GM21717 (cell line): ENCODE measurements at regions not wholly inside any gene's neighbourhood (a gene's known extent, or its start where the extent isn't known, plus 50 kb on each side); places are given as distances from the start of the nearest gene placed in this dataset.

Experiments used
- ATAC-seq: cut with Tn5 transposase; IDR thresholded peaks from one replicate; pipeline ENCODE4 v1.9.1; 2021; ENCODE audit warnings: mild to moderate bottlenecking, moderate library complexity; ENCODE audit not compliant: unreplicated experiment

DNA sequence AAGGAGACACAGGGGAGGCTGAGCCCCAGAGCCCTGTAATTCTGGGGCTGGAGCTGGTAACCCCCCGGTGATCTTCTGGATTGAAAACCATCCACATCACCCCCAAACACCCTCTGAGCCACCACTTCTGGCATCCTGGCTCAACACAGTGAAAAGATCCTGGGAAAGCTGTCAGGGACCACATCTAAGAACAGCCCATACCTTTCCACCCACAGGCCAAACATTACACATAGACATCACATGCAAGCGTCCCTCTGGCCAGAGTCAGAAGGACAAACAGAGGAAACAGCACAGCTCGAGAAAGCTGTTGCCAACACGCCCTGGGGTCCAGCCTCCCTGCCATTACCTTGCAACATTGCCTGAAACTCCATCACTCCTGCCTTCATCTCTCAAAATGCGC, 469.5 kb downstream of the SOX6 start:
- no peak for ATAC-seq

DNA sequence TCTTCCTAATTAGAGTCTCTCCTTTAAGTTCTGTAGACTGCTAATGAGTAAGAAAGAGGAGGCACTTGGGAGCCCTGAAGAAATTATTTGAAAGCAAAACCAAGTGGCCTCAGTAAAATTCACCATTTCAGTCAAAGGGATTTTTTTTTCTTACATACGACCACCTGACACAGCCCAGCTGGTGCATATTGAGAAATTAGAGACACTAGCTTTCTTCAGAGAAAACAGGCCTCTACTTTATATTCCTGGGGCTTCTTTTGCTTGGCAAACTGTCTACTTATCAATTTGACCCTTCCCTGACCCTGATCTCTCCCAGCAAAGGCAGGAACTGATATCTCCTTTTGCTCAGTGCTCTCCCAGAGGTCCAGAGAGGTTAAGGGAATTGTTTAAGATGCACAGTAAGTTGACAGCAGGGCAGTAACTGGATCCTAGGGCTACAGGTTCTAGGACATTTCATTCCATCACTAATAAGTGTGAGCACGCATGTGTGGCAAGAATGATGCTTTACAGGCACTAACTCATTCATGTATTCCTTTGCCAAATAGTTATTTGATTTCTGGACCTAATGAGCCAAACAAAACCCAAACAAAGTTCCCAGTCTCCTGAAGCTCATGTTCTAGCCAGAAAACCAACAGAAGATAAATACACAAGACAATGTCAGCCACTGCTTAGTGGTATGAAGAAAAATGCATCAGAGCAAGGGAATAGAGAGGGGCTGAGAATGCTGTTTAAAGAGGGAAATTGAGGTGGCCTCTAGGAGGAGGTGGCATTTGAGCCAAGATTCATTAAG, 467.6 kb downstream of the SOX6 start:
- no peak for ATAC-seq

DNA sequence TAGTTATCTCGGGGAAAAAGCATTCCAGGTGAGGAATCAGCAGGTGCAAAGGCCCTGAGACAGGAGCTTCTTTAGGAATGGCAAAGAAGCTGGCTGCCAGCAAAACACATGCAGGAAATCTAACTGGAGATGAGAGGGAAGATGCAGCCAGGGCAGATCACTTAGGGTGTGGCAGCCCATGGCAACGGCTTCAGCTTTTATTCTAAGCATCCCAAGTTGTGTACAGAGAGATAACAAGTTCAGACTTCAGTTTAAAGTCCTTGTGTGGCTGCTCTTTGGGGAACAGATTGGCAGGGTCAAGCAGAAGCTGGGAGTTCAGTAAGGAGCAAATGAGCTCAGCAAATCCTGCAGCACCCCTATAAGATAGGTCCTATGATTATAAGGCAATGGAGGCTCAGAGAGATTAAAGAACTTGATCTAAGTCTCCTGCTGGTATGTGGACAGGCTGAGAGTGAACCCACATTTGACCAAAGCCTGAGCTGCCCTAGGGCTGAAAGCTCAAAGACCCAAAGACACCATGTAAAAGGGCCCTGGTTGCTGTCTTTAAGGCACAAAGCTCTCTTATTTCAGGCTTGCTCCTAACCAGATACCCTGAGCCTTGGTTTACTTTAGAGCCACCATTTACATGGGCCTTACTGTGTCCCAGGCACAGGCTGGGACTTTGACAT, 466.8 kb downstream of the SOX6 start:
- ATAC-seq = no peak

DNA sequence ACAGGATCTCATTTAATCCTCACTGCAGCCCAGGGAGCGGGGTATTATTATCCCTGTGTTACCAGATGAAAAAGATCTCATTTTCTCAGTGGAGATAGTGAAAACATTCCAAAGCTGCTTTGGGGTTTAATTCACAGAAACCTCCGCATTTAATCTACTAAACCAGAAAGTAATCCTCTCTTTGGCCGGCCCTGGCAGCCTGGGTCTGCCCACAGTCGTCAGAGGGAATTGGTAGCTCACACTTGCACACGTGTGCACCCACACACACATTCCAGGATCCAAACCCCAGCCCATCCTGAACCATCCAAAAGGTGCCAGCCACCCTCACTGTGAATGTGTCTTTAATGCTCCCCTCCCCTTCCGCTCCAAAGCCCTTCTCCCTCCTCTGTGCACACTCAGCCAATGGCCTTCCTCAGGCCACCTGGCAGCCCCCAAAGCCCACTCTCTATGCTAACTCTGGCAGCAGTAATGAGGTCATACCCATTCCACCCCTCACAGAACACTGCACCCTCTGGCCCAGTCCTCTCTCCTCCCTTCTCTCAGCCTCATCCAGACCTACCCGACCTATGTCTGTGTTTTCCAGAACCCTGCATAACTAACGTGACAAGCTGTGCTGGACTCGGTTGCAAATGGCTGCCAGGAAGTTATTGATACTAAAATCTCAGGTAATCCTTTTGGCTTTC, 466.2 kb downstream of the SOX6 start:
- ATAC-seq = no peak

DNA sequence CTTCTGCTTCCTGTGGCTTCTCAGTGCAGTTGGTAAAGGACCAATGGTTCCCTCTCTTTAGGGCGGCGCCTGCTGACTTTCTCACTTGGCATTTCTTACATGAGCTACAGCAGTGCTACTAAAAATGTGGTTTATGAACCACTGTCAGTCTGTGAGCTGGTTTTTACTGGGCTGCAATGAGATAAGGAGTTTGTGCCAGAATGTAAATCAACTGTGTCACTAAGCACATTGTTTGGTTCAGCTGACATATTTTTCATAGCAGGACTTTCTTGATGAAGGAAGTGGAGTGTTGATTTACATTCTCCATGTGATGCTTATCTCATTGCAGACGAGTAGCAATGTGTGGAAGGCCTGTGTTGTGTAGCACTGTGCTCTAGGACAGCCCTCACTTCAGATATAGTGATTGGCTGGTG, 463.3 kb downstream of the SOX6 start:
- ATAC-seq = no peak

GRCh38 chr11:15896026-15896425, 460.3 kb downstream of the SOX6 start:
- no peak for ATAC-seq

DNA sequence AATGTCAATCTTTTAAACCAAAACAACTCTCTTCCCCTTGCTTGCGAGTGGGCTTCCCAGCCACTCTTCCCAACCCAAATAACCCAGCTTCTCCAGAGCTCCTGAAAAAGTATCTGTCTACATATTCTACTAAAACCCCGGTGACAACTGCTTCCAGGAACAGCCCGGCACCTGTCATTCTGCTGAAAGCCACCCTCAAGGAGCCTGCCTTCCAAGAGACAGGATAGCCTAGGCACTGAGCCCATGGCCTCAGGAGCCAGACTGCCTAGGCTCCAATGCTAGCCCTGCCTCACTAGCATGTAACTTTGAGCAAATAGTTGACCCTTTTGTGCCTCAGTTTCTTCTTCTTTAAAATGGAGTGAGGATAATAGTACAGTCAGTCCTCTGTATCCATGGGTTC, 459.8 kb downstream of the SOX6 start:
- ATAC-seq = no peak

DNA sequence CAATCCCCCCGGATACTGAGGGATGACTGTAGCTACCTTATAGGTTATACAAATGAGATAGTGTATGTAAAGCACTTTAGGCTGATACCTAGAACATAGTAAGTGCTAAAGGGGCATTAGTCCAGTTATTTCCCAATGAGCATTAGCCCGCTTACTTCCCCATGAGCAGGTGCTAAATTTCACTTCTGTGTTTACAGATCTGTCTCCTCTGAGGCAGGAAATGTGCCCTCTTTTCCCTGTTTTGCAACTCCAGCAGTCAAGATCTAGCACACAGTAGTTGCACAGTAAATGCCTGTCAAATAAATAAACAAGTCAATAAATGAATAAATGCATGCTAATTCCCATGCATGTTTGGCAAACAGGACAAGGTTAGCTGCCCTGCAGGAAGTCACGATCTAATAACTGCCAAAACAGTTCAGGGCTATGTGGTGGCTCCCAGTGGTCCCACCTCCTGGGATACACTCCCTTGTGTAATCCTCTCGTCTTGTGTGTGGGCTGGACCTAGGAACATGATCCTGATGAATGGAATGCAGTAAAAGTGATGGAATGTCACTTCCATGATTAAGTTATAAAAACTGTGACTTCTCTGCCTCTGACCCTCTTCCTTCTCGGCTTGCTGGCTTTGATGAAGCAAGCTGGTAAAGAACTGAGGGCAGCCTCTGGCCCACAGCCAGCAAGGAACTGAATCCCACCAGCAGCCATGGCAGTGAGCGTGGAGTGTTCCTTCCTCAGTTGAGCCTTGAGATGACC, 459.0 kb downstream of the SOX6 start:
- ATAC-seq = no peak

DNA sequence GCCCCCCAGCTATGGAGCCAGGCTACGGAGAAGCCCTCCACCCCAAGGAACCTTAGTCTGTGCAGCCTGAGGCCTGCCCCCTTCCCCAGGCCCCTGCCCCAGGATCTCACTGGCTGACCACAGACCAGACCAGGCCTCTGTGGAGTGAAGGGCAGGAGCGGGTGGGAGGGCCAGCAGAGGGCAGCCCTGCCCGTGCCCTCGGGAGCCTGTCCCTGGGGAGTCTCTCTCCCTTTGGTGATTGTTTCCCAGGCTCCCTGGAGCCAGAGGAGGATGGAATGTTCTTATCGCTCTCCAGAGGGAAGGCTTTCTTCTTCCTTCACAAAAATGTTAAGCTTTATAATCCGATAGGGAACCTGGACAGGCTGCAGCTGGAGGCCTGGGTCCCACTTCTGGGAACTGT, 455.3 kb downstream of the SOX6 start:
- no peak for ATAC-seq

- ATAC-seq = no peak
These were observed 454.6 kb downstream of the SOX6 start for GRCh38 chr11:15901790-15902189.

DNA sequence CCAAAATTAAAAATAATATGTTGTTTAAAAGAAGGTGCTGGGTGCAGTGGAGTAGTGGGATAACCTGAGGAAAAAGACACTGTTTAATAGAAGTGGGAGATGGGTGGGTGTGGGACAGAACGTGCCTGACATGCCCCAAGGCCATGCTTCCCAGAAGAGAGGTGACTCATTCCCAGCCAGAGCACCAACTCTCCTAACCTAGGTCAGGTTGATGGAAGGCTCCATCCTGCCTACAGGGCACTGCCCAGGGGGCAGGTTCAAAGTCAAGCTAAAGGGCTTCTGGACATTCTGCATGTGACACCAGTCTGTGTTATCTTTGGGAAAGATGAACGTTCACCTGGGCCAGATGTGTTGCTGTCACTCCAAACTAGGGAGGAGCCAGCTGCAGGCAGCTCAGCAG, 453.1 kb downstream of the SOX6 start:
- ATAC-seq = no peak

DNA sequence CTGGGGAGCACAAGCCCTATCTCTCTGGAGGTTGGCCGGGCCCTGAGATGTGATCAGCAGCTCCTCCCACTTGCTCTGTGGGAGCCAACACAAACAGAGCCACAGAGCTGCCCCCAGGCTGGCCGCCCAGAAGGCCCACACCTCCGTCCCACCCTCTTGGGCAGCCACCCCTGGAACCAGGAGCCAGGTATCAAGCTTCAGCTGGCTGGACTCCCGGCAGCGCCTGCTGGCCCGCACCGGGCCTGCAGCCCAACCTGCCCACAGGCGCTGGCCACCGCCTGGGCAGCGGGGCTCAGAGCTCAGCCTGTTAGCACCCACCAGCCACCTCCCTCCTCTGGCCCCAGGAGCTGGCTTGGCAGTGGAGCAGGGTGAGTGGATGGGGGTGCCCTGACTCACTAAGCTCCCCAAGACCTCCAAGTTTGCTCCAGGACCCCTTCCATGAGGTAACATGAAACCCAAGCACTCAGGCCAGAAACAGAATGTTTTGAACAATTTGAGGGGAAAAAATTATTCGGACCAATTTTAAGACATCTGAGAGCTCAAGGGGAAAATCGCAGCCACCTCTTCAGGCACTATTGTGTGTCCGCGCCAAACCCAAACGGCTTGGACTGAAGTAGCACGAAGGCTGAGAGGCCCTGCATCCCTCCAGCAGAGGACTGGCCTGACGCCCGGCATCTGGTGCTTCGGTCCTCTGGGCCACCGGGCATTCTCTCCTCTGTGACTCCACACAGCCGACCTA, 450.8 kb downstream of the SOX6 start:
- no peak for ATAC-seq

DNA sequence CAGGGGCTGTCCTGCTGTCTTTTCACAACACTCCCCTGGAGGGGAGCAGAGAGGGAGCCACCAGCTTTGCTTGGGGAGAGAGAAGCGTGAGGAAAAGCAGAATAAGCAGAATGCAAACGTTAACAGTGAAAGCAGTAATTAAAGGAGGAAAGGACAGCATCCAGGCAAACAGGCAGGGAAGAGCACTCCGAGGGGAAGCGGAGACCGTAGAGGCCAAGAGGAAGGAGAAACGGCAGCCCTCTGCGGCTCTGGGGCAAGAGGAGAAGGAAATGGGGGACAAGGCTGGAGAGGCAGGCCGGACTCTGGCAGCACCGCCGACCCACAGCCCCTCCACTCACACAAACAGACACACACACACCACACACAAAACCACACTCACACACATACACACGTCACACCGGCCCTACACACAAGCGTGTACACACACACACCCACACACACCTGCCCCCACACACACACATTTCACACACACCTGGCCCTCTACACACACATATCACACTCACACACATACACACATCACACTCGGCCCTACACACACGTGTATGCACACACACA, 449.8 kb downstream of the SOX6 start:
- no peak for ATAC-seq

DNA sequence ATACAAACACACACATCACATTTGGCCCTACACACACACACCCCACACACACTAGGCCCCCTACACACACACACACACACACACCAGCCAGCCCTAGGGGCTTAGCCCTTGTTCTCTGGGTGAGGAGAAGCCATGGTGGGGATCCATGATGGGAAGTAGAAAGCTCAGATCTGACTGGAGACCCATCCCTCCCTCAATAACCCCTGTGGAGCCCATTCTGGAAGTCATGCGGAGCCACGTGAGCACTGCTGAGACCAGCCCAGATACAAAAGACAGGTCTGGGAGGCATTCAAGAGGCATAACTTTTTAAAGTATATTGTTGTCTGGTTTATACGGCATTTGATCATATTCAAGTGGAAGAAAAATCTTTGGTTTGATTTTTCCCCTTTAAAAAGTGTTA, 448.5 kb downstream of the SOX6 start:
- no peak for ATAC-seq

GRCh38 chr11:15909937-15910598, 446.3 kb downstream of the SOX6 start:
- ATAC-seq = no peak

DNA sequence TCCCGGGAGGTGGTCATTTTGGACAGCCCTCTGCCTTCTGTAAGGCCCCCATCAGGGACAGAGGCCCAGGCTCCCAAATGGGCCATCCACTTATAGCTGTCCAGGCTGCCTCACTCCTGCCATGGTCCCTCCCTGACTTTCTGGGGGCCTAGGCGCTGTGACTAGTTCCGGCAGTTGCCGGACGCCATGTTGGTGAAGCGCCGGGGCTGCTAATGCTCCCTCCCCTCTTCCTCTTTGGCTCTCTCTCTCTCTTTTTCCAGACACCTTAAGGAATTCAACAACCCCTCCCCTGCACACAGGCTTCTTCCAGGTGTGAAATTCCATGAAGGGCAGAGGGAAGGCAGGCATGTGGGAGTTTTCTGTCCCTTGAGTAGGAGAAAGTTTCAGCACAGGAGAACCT, 445.6 kb downstream of the SOX6 start:
- no peak for ATAC-seq

DNA sequence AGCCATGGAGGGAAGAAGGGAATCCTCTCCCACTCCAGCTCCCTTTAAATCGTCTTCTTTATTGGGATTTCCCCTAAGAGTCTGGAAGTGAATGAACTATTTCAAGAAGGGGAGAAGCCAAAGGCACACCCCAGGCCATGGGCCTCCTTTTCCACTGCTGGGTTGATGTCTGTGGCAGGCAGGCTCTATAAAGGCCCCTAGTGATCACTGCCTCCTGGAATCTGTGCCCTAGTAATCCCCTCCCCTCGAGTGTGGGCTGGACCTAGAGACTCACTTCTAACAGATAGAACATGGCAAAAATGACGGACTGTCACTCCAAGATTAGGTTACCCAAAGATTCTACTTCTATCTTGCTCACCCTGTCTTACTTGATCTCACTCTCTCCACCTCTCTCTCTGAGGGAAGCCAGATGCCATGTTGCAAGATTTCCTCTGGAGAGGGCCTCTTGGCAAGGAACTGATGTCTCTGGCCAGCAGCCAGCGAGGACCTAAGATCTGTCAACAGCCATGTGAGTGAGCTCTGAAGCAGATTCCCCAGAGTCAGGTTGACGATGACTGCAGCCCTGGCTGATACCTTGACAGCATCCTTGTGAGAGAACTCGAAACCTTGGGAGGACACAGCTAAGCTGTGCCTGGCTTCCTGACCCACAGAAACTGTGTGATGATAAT, 444.8 kb downstream of the SOX6 start:
- ATAC-seq = no peak

- ATAC-seq = no peak
These were observed 444.1 kb downstream of the SOX6 start for GRCh38 chr11:15912291-15912690.

GRCh38 chr11:15912825-15913224, 443.5 kb downstream of the SOX6 start:
- no peak for ATAC-seq
